B cell (primary cell): ENCODE measurements at regions not wholly inside any gene's neighbourhood (a gene's known extent, or its start where the extent isn't known, plus 50 kb on each side); places are given as distances from the start of the nearest gene placed in this dataset.

ENCODE experiments used
- ATAC-seq: fragments of 200-7000 bp; cut with Tn5 transposase; one replicate; pipeline ENCODE4 v1.10.0; 2021; ENCODE audit warnings: low read depth, mild to moderate bottlenecking, moderate number of reproducible peaks, moderate library complexity
- CTCF ChIA-PET: fragments of 350-600 bp; sonication (Branson Sonifier 250); formaldehyde crosslinking; loops from one replicate; lab custom pipeline; 2021; ENCODE audit warnings: antibody characterized with exemption, inconsistent platforms; lab: Charles Lee
- POLR2A ChIA-PET: fragments of 350-600 bp; sonication (Branson Sonifier 250); formaldehyde crosslinking; loops from one replicate; lab custom pipeline; 2021; ENCODE audit warnings: antibody characterized with exemption; lab: Charles Lee
- DNase-seq: peaks from one replicate; pipeline ENCODE4 v3.0.0; 2013
- H2AFZ ChIP-seq: 2 replicates; pipeline ENCODE4 v1.6.1; 2012; ENCODE audit warnings: mild to moderate bottlenecking, low read depth, low read length; ENCODE audit not compliant: insufficient read depth, poor library complexity, severe bottlenecking
- H3K27ac ChIP-seq, 2 donors: 1 replicate in 1 of 2; 2 replicates in 1 of 2; pipeline ENCODE4 v1.5.1; 2012 to 2013; ENCODE audit warnings: low read length in 2 of 2, mild to moderate bottlenecking in 2 of 2, moderate library complexity in 1 of 2
- H3K27me3 ChIP-seq, 4 experiments: fragments of 200-600 bp in 1 of 4; sonication (generic) in 1 of 4; replicated peaks in 1 of 4; 1 replicate in 2 of 4; 2 replicates in 2 of 4; pipeline versions ENCODE4 v1.6.1 to v1.7.0; 2013 to 2016; ENCODE audit warnings: low read length in 3 of 4, mild to moderate bottlenecking in 2 of 4, mixed read lengths in 1 of 4, moderate library complexity in 1 of 4; ENCODE audit not compliant: insufficient read depth in 4 of 4, control insufficient read depth in 3 of 4; ENCODE audit errors: control extremely low read depth in 1 of 4
- H3K36me3 ChIP-seq, 2 experiments: replicated peaks in 1 of 2; 1 replicate in 1 of 2; 2 replicates in 1 of 2; pipeline versions ENCODE4 v1.6.1 to v1.7.1; 2013; ENCODE audit warnings: low read length in 1 of 2; ENCODE audit not compliant: insufficient read depth in 2 of 2, control insufficient read depth in 1 of 2; ENCODE audit errors: control extremely low read depth in 1 of 2, extremely low read depth in 1 of 2
- H3K4me1 ChIP-seq, 2 donors: fragments of 200-600 bp in 1 of 2; sonication (generic) in 1 of 2; 1 replicate in 1 of 2; 2 replicates in 1 of 2; pipeline versions ENCODE4 v1.5.1 to v1.6.1; 2013 to 2017; ENCODE audit warnings: low read length in 2 of 2; ENCODE audit not compliant: control insufficient read depth in 2 of 2, insufficient read depth in 2 of 2
- H3K4me2 ChIP-seq: replicated peaks from 2 replicates; pipeline ENCODE3; 2012; ENCODE audit warnings: mild to moderate bottlenecking, low read depth, low read length; ENCODE audit not compliant: poor library complexity, severe bottlenecking
- H3K4me3 ChIP-seq, 5 experiments: fragments of 200-600 bp in 1 of 5; sonication (generic) in 1 of 5; 1 replicate in 3 of 5; 2 replicates in 2 of 5; pipeline versions ENCODE4 v1.5.1 to v1.7.0; 2011 to 2016; ENCODE audit warnings: low read length in 4 of 5, mild to moderate bottlenecking in 4 of 5, low read depth in 2 of 5, control low read depth in 1 of 5, moderate library complexity in 1 of 5; ENCODE audit not compliant: insufficient read depth in 1 of 5; ENCODE audit errors: control extremely low read depth in 1 of 5, extremely low read depth in 1 of 5
- H3K79me2 ChIP-seq: fragments of 200-600 bp; sonication (generic); one replicate; pipeline ENCODE4 v1.6.0; 2016; ENCODE audit warnings: low read length; ENCODE audit not compliant: control insufficient read depth, insufficient read depth
- H3K9ac ChIP-seq: fragments of 200-600 bp; sonication (generic); 2 replicates; pipeline ENCODE4 v1.6.1; 2017; ENCODE audit warnings: mild to moderate bottlenecking, low read length, moderate library complexity
- H3K9me3 ChIP-seq, 3 donors: one replicate each; pipeline versions ENCODE4 v1.6.1 to v1.7.1; 2013; ENCODE audit warnings: low read length in 2 of 3; ENCODE audit not compliant: control insufficient read depth in 2 of 3, insufficient read depth in 1 of 3; ENCODE audit errors: control extremely low read depth in 1 of 3
- H4K20me1 ChIP-seq: 2 replicates; pipeline ENCODE4 v1.6.0; 2012; ENCODE audit warnings: mild to moderate bottlenecking, low read length; ENCODE audit not compliant: insufficient read depth, control insufficient read depth, poor library complexity, severe bottlenecking
- H3K27ac Mint-ChIP-seq: one replicate; pipeline ENCODE4 v1.8.0; 2021; ENCODE audit warnings: mixed read lengths
- H3K27me3 Mint-ChIP-seq: one replicate; pipeline ENCODE4 v1.8.0; 2021; ENCODE audit warnings: mixed read lengths
- H3K4me1 Mint-ChIP-seq: one replicate; pipeline ENCODE4 v1.8.0; 2021; ENCODE audit warnings: mixed read lengths
- H3K4me3 Mint-ChIP-seq: one replicate; pipeline ENCODE4 v1.8.0; 2021; ENCODE audit warnings: mixed read lengths
- H3K9me3 Mint-ChIP-seq: one replicate; pipeline ENCODE4 v1.8.0; 2022; ENCODE audit warnings: mixed read lengths; ENCODE audit not compliant: insufficient read depth
- EZH2 ChIP-seq: IDR thresholded peaks from 2 replicates; pipeline ENCODE4 v1.6.1; 2012; ENCODE audit warnings: borderline replicate concordance, low read depth, mild to moderate bottlenecking, moderate library complexity, low read length; ENCODE audit not compliant: insufficient read depth, poor library complexity, severe bottlenecking
- WGBS: methylation state at CpG from one replicate; pipeline ENCODE4 v1.1.5; 2013; ENCODE audit warnings: missing lambda C conversion rate; ENCODE audit not compliant: insufficient coverage; 5-methylcytosine and 5-hydroxymethylcytosine counted together
- intact Hi-C: fragments of 100-400 bp; cut with micrococcal nuclease; formaldehyde crosslinking; loops from one replicate; pipeline ENCODE4 v1.10.0; 2022
- TF ChIP-seq, protein P1 (sequence below): fragments of 200-600 bp; IDR thresholded peaks from one replicate; pipeline ENCODE4 v1.8.0; 2022; ENCODE audit warnings: antibody characterized with exemption, mild to moderate bottlenecking

DNA sequence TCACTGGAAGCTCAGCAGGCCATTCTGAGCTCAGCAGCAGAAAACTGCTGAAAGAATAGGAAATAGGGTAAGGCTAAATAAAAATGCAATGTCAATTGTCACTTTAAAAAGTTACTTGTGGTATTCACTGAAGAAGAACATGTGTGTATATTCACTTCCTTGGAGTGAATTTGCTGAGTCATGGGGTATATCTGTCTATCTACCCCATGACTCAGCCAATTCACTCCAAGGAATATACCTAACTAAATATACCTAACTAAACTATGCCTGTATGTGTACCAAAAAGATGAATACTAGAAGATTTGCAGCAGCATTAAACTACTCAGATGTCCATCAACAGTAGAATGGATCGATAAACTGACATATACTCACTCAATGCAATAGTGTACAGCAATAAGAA, 69.5 kb upstream of the KCNAB1 start:
- no peak overlapping the region for H3K4me3 ChIP-seq
- H3K4me1 Mint-ChIP-seq = no peaks in the 10 kb centered on the region
- no peak for DNase-seq
- H3K27me3 Mint-ChIP-seq = peaks cover 25% of the 10 kb centered on the region
- H3K27ac Mint-ChIP-seq = no peak overlapping the region
- H2AFZ ChIP-seq = no peak overlapping the region
- H3K9me3 Mint-ChIP-seq = no peaks in the 10 kb centered on the region
- no peak for ATAC-seq
- H3K27me3 ChIP-seq = peaks cover 0 to 6% (median 3%) of the 10 kb centered on the region in 4 experiments
- H3K36me3 ChIP-seq = no peaks in the 10 kb centered on the region
- no CpG with 5 or more reads among the region's 1 CpG for WGBS
- H3K9me3 ChIP-seq = peaks cover 0 to 8% (median 0%) of the 10 kb centered on the region in 3 donors
- H3K27ac ChIP-seq = no peak overlapping the region
- no peaks in the 10 kb centered on the region for H4K20me1 ChIP-seq
- intact Hi-C loops = no loop called here
- POLR2A ChIA-PET = no interaction called here
- no peak overlapping the region for H3K4me2 ChIP-seq
- no peak overlapping the region for H3K9ac ChIP-seq
- no peaks in the 10 kb centered on the region for H3K79me2 ChIP-seq
- TF ChIP-seq, protein P1, sequence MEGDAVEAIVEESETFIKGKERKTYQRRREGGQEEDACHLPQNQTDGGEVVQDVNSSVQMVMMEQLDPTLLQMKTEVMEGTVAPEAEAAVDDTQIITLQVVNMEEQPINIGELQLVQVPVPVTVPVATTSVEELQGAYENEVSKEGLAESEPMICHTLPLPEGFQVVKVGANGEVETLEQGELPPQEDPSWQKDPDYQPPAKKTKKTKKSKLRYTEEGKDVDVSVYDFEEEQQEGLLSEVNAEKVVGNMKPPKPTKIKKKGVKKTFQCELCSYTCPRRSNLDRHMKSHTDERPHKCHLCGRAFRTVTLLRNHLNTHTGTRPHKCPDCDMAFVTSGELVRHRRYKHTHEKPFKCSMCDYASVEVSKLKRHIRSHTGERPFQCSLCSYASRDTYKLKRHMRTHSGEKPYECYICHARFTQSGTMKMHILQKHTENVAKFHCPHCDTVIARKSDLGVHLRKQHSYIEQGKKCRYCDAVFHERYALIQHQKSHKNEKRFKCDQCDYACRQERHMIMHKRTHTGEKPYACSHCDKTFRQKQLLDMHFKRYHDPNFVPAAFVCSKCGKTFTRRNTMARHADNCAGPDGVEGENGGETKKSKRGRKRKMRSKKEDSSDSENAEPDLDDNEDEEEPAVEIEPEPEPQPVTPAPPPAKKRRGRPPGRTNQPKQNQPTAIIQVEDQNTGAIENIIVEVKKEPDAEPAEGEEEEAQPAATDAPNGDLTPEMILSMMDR = no peak
- TF ChIP-seq EZH2 = no peak
- CTCF ChIA-PET = no interaction called here
- no peak overlapping the region for H3K4me3 Mint-ChIP-seq
- H3K4me1 ChIP-seq = no peaks in the 10 kb centered on the region

DNA sequence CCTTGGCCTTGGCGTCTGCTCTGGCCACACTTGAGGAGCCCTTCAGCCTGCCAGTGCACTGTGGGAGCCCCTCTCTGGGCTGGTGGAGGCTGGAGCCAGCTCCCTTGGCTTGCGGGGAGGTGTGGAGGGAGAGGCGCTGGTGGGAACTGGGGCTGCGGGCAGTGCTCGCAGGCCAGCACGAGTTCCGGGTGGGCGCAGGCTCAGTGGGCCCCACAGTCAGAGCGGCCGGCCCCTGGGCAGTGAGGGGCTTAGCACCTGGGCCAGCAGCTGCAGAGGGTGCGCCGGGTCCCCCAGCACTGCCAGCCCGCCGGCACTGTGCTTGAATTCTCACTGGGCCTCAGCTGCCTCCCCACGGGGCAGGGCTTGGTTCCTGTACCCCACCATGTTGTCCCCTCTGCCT, 68.7 kb upstream of the KCNAB1 start:
- ChIA-PET CTCF (interaction anchor here (0.8 kb wide), 1 partner anchor 8 kb away, joined by 3 read pairs; no protein-coding TSS in a partner anchor), POLR2A (no interaction called here)
- H3K4me3 ChIP-seq = no peak overlapping the region
- H3K9ac ChIP-seq = no peak overlapping the region
- H3K4me1 ChIP-seq = no peaks in the 10 kb centered on the region
- H4K20me1 ChIP-seq = no peaks in the 10 kb centered on the region
- no peak overlapping the region for H3K27ac Mint-ChIP-seq
- no peaks in the 10 kb centered on the region for H3K79me2 ChIP-seq
- no peak overlapping the region for H3K4me3 Mint-ChIP-seq
- no peak overlapping the region for H3K4me2 ChIP-seq
- 99% methylated on average over 12 of the region's 15 CpGs for WGBS
- intact Hi-C loops = no loop called here
- DNase-seq = no peak
- H3K36me3 ChIP-seq = no peaks in the 10 kb centered on the region
- H3K27ac ChIP-seq = no peak overlapping the region
- no peak for ATAC-seq
- peaks cover 0 to 8% (median 0%) of the 10 kb centered on the region in 3 donors for H3K9me3 ChIP-seq
- no peak for TF ChIP-seq EZH2
- TF ChIP-seq, protein P1 = no peak
- peaks cover 0 to 6% (median 3%) of the 10 kb centered on the region in 4 experiments for H3K27me3 ChIP-seq
- H3K27me3 Mint-ChIP-seq = peaks cover 30% of the 10 kb centered on the region
- H2AFZ ChIP-seq = no peak overlapping the region
- H3K9me3 Mint-ChIP-seq = no peaks in the 10 kb centered on the region
- no peaks in the 10 kb centered on the region for H3K4me1 Mint-ChIP-seq
